Loucy (cell line): ENCODE measurements at regions not wholly inside any gene's neighbourhood (a gene's known extent, or its start where the extent isn't known, plus 50 kb on each side); places are given as distances from the start of the nearest gene placed in this dataset.

Experiments
- CTCF ChIP-seq: fragments of 200-600 bp; sonication (generic); conservative IDR thresholded peaks from 2 replicates; pipeline ENCODE4 v1.5.1; 2014; ENCODE audit warnings: mild to moderate bottlenecking, antibody characterized with exemption, low read length
- EZH2phosphoT487 ChIP-seq: fragments of 200-600 bp; IDR thresholded peaks from 2 replicates; pipeline ENCODE4 v1.6.1; 2018; ENCODE audit warnings: antibody characterized with exemption, mild to moderate bottlenecking, moderate library complexity, borderline replicate concordance

GRCh38 chr19:31693131-31693932 lies 344.1 kb upstream of the TSHZ3 start:
- TF ChIP-seq CTCF = no peak
- no peak for TF ChIP-seq EZH2phosphoT487
